ENCODE measurements at regions not wholly inside any gene's neighbourhood (a gene's known extent, or its start where the extent isn't known, plus 50 kb on each side); places are given as distances from the start of the nearest gene placed in this dataset.
"Not testable (repeated sequence)": the region's sequence is repeated elsewhere in the genome, so short reads cannot be mapped to it uniquely, and the experiment has no call there.

DNA sequence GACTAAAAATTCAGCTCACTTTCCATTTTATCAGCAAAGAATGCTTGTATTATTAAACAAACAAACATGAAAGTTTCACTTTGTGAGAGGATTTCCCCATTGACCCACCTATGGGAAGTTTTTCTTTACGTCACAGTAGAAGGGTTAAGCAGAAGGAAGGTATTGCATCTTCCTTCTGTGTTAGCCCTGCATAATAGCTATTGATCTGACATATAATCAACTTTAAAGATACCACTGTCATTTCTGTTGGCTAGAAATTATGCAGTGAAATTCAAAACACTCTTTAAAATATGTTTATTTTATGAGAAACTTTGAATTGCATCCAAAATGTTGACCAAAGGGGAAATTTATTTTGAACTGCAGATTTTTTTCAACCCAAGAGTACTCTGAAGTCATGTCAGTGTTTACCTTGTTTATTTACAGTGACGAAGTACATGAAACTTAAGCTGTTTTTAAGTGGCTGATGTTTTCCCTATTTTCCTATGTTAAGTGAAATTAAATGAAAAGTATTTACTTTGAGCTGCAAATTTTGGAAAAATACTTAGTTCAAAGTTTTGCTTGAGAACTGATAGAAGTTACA is 566.4 kb downstream of the ZEB2 start:
- DNase-seq (ENCODE audit: low read depth), result no peak

DNA sequence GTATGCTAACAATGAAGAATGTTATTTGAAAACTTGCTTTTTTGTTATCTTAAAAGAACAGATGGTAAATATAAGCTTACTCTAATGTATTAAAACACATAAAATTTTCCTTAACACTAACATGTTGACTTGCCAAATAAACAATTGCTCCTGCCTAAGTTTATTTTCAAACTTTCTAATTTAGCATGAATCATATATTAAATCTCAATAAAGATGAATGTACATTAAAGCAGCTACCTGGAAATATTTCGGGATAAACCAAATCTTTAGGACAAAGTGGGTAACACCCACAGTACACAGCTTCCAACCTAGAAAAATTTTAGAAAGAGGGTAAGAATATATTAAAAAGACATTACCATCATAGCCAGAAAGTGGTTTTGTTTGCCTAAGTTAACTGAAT is 567.4 kb downstream of the ZEB2 start:
- DNase-seq (ENCODE audit: low read depth), result no peak

DNA sequence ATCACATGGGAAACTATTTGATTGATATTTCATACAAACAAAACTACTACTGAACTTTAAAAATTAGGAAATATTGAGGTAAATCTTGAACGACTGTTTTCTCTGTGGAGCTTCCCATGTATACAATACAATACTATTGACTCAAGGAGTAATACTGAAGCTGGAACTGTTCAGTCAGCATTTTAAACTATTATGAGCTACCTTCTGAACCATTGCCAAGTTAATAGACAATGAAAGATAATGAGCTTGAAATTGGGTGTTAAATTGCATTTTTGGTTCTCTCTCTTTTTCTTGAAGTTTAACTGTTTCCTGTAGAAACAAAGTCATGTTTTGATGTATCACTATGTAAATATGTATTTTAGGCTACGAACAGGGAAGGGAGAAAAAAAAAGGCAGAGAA is 569.2 kb downstream of the ZEB2 start:
- no peak for DNase-seq (ENCODE audit: low read depth)

DNA sequence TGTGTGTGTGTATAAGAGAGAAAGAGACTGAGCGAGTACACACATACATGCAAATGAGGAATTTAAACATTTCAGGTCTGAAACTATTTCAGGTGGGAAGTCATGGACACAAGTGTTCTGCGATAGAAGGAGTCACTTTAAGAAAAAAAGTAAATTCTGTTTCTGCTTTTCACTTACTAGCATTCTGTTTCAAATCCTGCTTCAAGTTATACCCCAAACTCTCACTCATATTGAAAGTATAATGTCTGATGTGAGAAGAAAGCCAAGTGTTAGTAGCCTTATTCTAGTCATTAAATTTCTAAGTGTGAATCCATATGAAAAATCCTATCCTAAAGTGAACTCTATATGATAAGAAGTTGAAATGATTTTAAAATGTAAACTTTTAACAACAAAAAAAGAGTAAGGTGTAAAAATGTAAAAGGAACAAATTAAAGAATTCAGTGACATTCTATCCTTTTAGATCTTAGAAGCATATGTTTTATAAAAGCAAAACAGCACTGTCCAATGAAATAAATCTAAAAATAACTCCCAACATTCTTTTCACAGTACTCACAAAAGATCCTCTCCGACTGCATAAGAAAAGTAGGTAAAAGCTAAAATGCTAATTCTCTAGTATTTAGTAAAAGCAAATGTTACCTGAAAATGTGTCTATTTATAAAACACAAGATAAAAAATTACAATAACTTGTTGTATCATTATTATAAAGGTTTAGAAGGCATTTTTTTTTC is 570.6 kb downstream of the ZEB2 start:
- no peak for DNase-seq (ENCODE audit: low read depth)

DNA sequence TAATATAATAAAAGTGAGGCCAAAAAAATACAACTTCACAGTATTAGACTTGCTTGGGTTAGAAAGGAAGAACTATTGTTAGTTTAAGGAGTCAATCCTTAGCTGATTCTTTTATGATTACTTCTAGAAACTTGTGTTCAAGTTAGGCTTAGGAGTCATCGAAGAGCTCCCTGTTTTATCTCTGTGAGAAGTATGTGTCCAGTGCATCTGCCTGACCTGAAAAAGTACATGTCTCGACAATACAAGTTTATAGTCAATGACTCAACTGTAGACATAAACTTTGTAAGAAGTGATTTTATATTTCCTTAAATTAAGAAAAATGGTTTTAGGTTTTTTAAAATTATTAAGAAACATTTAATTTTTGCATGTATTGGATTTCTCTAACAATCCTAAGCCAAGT is 571.2 kb downstream of the ZEB2 start:
- no peak for DNase-seq (ENCODE audit: low read depth)

DNA sequence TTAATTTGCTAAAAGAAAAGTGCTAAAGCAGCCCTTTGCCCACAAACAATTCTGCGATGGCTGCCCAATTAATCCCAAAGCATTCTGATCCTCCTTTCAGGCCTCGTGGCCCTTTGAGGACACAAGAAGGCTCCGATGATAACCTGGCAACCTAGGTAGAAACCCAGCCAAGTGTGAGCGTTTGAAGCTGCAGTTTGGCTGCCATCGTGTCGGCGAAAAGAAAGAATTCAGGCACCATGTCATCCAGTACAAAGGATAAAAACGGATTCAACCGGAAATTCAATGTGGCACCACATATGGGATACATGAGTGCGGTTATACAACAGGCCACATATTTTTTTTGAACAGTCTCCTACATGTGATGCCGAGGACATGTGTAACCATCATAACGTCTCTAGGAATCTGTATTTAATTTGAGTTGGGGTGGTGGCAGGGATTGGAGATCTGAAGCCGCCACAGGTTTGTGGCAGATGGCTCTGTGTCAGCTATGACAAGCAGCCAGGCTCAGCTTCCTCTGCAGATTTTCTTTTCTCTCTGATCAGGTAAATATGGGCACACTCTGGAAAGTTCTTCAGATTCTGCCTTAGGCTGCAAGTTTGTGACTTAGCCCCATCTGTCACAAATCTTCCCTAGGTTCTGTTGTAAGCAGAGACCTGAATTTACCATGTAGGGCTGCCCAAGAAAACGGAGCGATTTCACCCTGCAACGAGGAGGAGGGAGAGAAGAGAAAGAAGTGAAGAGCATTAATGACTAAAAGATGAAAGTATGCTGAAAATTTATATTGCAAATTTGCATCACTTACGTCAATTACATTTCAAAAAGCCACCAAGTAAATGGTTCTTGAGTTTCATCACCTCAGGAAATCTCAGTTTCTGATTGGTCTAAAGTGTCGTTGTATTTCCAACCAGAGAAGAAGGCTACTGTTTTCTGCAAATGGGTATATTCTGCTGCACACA is 573.2 kb downstream of the ZEB2 start:
- no peak for DNase-seq (ENCODE audit: low read depth)

DNA sequence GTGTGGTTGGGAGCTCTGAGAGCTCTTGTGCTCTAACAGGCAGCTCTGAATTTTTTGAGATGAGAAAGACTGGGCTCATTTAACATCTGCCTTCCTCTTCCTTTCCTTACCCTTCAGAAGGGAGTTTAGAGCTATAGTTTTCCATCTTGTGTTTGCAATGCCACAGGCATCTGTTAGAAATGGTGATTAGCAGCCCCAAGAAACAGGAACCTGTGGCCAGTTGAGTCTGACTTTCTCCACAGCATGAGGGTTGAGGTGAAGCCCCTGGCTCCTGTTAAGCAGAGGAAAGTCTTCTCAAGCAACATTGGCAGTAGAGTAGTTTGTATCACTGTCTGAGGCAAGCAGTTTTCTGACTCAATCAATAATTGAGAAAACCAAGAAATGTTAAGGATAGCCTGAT is 577.4 kb downstream of the ZEB2 start:
- DNase-seq (ENCODE audit: low read depth), result no peak

DNA sequence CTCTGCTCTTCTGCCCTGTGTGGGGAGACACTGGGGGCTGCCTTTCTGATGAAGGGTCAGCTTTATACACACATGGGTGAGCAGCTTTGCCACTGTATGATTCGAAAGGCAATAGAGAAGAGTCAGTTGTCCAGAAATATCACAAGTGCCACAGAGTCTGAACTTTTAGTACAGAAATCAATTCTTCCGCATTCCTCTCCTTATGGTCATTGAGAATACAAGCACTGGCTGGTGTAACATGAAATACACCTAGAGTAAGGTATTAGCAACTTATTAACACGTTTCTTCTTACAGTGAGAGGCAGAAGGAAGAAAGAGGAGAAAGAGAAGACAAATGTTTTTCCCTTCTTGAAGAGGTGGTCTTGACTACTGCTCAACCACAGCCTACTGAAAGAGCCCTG is 579.2 kb downstream of the ZEB2 start:
- no peak for DNase-seq (ENCODE audit: low read depth)

DNA sequence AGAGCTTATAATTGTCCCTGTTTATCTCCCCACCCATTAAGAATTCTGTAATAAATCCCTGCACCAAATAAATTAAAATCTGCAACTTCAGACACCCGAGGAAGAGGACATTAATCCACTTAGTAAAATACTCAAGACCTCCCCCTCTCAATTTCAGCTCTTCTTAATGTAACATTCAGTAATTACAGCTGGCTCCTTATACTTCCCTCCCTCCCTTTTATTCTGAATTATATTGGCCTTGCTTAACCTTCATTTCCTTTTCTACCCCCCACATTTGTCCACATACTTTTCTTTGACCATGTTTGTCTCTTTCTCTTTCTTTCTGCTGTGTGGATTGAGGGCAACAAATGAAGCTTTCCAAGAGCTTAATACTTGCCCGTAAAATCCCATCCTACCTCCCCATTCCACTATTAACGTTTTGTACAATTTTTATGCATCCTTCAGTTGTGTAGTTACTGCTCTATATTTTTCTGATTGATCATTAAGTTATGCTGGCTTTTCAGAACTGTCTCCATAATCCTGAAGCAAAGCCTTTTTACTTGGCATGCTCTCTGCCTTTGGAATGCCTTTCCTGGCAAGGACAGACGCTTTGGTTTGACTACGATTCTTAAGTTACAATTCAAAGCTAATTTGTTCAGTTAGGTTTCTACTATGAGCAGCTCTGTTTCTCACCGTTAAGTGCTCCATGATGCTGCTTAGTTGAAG is 580.1 kb downstream of the ZEB2 start:
- no peak for DNase-seq (ENCODE audit: low read depth)

DNA sequence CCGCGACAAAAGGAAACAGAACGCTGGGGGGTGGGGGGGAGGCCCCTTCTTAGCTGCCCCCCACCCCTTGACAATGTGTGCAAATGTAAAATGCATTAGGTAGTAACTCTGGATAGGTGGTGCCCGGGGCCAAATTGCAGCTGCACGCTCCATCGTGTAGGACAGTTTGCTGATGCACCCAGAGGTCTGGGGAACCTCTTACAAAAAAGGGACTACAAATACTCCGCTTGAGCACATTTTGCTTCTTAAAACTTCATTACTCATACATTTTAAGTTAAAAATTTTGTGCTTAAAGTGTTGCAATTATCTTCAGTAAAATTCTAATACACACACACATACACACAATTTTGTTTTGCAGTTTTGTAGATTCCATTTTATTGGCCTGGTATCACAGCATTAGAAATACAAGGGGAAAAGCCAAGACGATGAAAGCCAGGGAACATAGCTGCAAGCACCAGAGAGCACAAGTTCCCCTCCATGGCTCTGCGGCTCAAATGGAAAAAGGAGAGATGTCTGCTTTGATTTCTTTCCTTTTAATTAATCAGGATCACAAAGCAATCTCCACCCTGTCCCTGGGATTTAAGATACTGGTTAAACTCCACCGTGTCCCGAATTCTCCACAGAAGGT is 582.1 kb downstream of the ZEB2 start:
- no peak for DNase-seq (ENCODE audit: low read depth)

DNA sequence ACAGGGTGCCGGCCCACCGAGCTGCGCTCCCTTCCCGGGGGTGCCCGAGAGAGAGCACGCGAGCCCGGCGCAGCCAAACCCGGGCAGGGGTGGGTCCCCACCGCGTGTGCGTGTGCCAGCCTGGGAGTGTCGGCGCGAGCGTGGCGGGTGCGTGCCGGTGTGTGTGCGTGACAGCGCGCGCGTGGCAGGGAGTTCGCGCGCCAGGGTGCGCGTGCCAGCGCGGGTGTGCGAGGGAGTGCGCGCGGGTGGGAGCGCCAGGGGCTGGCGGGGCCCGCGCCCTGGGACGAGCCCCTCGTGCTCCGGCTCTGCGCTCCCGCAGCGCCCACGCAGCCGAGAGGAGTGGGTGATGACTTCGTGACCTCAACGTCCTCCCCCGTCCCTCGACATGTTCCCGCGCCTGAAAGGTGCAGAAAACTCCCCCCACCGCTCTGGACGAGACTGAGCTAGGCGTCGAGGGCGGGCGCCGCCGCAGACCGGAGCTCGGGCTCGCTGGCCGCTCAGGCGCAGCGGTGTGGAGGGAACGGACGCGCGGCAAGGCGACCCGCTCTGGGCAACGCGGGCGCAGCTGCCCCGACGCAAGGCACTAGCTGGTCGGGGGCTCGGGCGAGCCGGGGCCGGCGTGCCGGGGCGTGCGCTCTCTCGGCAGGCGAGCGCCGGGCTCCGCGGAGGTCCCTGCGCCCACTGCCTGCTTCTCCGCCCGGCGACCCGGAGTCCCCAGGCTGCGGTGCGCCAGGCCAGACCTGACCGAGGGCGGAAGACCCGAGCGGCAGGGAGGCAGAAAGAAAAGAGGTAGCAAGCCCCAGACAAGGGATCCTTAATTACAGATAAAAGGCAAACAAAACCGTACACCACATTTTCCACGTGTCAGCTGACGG is 582.8 kb downstream of the ZEB2 start:
- no peak for DNase-seq (ENCODE audit: low read depth)

DNA sequence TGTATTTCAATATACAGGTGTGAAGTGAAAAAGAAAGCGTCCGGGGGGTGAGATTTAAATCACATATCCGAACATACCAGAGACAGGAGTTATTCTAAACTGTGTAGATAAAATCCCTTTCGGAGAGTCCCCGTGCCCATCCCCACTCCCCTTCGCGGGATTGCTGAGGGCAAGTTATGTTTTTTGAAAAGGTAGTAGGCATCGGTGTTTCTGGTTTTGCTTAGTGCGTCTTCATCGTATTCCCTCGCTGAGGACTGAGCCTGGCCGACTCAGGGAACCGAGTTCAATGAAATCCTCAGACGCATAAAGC is 583.4 kb downstream of the ZEB2 start:
- no peak for DNase-seq (ENCODE audit: low read depth)

DNA sequence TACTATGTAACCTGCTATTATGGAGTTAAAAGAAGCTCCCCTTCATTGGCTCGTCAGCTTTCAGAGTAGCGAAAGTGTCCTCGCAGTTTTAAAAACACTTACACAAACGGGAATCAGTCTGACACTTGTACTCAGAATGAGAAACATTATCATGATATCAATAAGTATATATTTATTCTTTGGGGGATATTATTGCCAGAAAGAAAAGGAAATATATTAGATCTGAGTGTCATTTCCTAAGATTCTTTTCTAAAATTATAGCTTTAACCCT is 584.5 kb downstream of the ZEB2 start:
- no peak for DNase-seq (ENCODE audit: low read depth)

DNA sequence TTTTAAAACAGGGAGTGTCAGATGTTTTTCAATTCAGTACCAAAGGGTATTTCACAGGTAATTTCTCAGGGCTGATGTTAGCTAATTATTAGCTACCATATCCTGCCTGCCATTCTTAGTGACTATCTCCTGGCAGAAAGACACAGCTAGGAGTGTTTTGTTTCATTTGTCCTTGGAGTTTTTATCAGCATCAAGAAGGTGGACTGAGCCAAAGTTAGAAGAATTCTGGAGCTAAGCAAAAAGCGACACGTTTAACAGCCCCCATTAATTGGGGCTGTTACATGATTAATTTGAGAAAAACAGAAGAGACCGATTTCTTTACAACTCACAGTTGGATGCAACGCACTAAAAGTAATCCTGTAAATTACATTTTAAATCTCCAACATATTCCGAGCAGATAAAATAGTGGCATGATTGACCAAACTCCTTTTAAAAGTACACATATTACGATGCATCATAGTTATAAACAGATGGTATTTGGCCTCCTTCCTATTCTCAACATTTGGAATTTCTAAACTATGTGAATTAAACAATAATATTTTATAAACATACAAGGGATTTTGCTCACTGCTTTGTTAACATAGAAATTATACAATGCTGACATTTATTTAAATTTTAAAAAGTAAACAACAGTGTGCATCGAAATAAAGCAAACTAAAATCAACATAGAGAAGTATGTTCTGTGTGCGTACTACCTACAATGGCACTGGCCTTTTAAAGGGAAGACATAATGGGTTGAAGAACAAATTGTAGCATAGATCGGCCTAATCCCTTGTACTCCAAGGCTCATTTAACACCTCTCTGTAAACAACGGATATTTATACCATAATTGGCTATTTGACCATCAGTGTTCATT is 585.1 kb downstream of the ZEB2 start:
- no peak for DNase-seq (ENCODE audit: low read depth)

DNA sequence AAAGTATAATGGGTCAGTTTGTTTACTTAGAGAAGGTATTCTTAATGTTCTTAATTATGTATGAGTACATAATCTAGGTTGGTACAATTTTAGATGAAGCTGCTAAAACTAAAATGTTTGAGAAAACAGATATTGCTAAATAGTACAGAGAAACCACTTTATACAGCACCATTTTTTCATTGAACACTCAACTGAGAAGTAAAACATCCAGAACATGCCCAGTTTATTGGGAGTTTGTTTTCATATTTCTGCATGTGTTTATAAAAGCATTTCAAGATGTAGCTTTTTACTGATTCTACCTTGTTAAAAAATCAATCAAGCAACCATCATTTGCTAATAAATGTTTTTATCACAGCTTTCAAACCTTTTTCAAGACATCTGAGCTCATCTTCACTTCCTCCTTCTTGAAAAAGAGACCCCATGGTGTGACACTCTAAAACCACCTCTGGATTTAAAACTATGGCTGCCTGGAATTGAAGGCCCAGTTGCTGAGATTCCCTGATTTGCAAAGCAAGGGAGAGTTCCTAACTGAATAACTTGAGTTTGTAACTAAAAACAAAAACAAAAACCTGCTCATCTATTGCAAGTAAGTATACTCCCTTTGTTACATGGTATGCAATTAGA is 585.9 kb downstream of the ZEB2 start:
- no peak for DNase-seq (ENCODE audit: low read depth)

DNA sequence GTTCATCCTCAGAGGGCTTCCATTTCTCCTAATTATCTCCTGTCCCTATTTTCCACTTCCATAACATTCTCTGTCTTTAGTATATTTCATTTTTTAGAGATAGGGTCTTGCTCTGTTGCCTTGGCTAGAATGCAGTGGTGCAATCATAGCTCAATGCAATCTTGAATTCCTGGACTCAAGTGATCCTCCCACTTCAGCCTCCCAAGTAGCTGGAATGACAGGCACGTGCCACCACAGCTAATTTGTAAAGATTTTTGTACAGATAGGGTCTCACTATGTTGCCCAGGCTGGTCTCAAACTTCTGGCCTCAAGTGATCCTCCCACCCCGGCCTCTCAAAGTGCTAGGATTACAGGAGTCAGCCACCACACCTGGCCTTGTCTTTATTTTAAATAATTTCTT is 589.0 kb downstream of the ZEB2 start:
- DNase-seq (ENCODE audit: low read depth), result no peak

DNA sequence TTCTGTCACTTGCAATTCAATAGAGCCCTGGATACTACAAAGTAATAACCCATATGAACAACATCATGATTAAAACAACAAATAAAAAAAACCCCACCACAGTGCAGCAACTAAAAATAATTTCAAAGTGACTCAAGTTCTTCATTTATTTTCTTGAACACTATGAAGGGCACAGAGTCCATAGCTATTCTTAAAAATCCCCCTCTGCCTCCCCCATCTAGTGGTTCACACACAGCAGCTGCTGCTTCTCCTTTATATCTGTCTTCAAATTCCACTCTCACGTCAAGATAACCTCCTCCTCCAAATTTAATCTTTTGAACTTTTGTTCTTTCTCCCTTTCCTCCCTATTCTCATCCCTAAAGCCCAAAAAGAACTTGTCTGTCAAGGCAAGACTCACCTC is 591.3 kb downstream of the ZEB2 start:
- DNase-seq (ENCODE audit: low read depth), result no peak

DNA sequence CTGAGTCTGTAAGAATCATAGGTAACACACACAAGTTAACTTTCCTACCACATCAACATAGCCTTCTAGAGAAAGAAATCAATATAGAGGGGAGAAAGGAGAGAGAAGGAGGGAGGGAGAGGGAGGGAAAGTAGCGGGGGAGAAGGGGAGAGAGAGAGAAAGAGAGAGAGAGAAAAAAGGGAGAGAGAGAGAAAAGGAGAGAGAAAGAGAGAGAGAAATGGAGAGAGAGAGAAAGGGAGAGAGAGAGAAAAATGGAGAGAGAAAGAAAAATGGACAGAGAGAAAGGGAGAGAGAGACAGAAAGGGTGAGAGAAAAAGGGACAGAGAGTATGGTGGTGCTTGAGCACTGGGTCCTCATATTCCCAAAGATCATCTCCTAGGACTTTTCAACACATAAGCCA is 591.7 kb downstream of the ZEB2 start:
- no peak for DNase-seq (ENCODE audit: low read depth)

DNA sequence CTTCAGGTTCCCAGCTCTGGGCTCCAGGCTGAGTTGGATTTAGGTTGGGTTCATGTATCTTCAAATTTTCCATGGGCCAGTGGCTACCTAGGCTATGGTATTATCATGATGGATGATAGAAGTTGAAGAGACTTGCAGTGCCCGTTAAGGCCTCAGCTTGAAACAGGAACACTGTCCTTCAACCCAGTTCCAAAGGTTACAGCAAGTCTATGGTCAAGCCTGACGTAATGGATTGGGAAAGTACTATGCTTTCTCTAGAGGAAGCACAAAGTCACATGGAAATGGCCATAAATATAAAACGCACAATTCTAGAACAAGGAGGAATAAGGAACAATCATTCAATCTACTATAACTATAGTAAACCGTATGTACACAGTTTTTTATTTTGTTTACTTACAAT is 593.2 kb downstream of the ZEB2 start:
- DNase-seq (ENCODE audit: low read depth), result no peak

DNA sequence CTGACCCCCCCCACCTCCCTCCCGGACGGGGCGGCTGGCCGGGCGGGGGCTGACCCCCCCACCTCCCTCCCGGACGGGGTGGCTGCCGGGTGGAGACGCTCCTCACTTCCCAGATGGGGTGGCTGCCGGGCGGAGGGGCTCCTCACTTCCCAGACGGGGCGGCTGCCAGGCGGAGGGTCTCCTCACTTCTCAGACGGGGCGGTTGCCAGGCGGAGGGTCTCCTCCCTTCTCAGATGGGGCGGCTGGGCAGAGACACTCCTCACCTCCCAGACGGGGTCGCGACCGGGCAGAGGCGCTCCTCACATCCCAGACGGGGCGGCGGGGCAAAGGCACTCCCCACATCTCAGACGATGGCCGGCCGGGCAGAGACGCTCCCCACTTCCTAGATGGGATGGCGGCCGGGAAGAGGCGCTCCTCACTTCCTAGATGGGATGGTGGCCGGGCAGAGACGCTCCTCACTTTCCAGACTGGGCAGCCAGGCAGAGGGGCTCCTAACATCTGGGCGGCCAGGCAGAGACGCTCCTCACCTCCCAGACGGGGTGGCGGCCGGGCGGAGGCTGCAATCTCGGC is 597.6 kb downstream of the ZEB2 start:
- DNase-seq (ENCODE audit: low read depth), result not testable (repeated sequence)
